ENCODE measurements at regions not wholly inside any gene's neighbourhood (a gene's known extent, or its start where the extent isn't known, plus 50 kb on each side); places are given as distances from the start of the nearest gene placed in this dataset.

- Histone ChIP-seq H3K9me2 (replicated peaks; ENCODE audit: insufficient read depth) (no peaks in the 10 kb centered on the region), H3K4me3 (no peak overlapping the region), H3K27me3 (peaks cover 7% of the 10 kb centered on the region), H2AFZ (no peak overlapping the region), H3K27ac (no peak overlapping the region), H3K4me2 (no peak overlapping the region), H4K20me1 (ENCODE audit: insufficient read depth, poor library complexity, severe bottlenecking) (no peaks in the 10 kb centered on the region), H3K79me2 (no peaks in the 10 kb centered on the region), H3K36me3 (replicated peaks; ENCODE audit: insufficient read depth, low read depth) (no peaks in the 10 kb centered on the region), H3K4me1 (ENCODE audit: insufficient read depth) (peaks cover 10% of the 10 kb centered on the region), H3K9me3 (ENCODE audit: low read depth) (no peaks in the 10 kb centered on the region)
- TF ChIP-seq, protein P1, sequence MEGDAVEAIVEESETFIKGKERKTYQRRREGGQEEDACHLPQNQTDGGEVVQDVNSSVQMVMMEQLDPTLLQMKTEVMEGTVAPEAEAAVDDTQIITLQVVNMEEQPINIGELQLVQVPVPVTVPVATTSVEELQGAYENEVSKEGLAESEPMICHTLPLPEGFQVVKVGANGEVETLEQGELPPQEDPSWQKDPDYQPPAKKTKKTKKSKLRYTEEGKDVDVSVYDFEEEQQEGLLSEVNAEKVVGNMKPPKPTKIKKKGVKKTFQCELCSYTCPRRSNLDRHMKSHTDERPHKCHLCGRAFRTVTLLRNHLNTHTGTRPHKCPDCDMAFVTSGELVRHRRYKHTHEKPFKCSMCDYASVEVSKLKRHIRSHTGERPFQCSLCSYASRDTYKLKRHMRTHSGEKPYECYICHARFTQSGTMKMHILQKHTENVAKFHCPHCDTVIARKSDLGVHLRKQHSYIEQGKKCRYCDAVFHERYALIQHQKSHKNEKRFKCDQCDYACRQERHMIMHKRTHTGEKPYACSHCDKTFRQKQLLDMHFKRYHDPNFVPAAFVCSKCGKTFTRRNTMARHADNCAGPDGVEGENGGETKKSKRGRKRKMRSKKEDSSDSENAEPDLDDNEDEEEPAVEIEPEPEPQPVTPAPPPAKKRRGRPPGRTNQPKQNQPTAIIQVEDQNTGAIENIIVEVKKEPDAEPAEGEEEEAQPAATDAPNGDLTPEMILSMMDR (IDR thresholded peaks at IDR 0.05; ENCODE audit: poor library complexity) = no peak
- no peak for TF ChIP-seq EZH2phosphoT487 (IDR thresholded peaks at IDR 0.05; ENCODE audit: low read depth, severe bottlenecking, unreplicated experiment)
- no peak for TF ChIP-seq EZH2 (IDR thresholded peaks at IDR 0.05; ENCODE audit: borderline replicate concordance)
- DNase-seq (ENCODE audit: low spot score) = no peak
- 93% methylated on average over 2 of the region's 2 CpGs for WGBS (ENCODE audit: low lambda C conversion rate, missing lambda C conversion rate)
These were observed 133.3 kb upstream of the ADRA1B start for GRCh38 chr5:159782995-159783300.

DNA sequence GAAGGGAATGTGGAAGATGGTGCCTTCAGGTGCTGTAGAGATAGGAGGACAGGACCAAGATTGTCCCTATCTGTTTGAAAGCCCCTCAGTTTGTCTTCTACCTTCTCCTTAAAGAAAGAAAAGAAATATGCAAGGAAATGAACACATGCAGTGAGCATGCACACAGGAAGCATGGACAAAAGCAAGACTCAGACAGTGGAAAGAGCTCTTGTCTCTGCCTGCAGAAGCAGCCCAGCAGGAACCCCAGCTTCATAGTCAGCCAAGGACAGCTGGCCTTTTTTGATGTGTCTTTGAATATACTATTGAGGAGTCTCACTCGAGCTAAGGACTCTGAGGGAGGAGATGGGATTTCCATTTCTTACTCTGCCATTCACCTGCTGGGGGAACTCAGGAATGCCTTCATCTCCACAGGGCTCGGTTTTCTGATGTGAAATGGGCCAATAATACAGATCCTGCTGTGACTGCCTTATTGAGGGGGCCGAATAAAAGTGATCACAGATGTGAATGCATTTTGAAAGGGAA, 132.5 kb upstream of the ADRA1B start:
- WGBS (ENCODE audit: low lambda C conversion rate, missing lambda C conversion rate) = 76% methylated on average over 3 of the region's 3 CpGs
- TF ChIP-seq EZH2phosphoT487 (IDR thresholded peaks at IDR 0.05; ENCODE audit: low read depth, severe bottlenecking, unreplicated experiment) = no peak
- TF ChIP-seq, protein P1 (IDR thresholded peaks at IDR 0.05; ENCODE audit: poor library complexity) = no peak
- TF ChIP-seq EZH2 (IDR thresholded peaks at IDR 0.05; ENCODE audit: borderline replicate concordance) = no peak
- Histone ChIP-seq H3K4me2 (no peak overlapping the region), H3K9me3 (ENCODE audit: low read depth) (no peaks in the 10 kb centered on the region), H3K36me3 (replicated peaks; ENCODE audit: insufficient read depth, low read depth) (no peaks in the 10 kb centered on the region), H3K9me2 (replicated peaks; ENCODE audit: insufficient read depth) (no peaks in the 10 kb centered on the region), H3K27ac (no peak overlapping the region), H3K27me3 (peaks cover 7% of the 10 kb centered on the region), H2AFZ (no peak overlapping the region), H4K20me1 (ENCODE audit: insufficient read depth, poor library complexity, severe bottlenecking) (no peaks in the 10 kb centered on the region), H3K4me1 (ENCODE audit: insufficient read depth) (peaks cover 16% of the 10 kb centered on the region), H3K4me3 (no peak overlapping the region), H3K79me2 (no peaks in the 10 kb centered on the region)
- DNase-seq (ENCODE audit: low spot score) = no peak

DNA sequence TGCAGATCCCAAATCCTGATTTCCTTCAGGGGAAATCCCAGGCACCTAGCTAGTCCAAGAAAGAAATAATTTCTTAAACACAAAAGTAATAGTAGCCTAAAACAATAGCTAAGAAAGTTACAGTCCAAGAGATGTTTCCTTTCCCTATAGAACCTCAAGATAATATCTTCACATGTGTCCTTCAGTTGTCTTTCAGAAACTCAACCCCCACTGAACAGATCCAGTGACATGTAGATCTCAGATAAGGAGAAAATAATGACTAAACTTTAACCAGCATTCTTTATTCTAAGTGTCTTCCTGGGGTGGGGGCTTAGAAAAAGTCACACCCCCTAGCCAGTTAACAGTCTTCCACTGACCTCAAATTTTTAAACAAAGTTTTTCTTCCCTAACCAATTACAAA, 131.3 kb upstream of the ADRA1B start:
- TF ChIP-seq EZH2 (IDR thresholded peaks at IDR 0.05; ENCODE audit: borderline replicate concordance) = no peak
- TF ChIP-seq, protein P1 (IDR thresholded peaks at IDR 0.05; ENCODE audit: poor library complexity) = no peak
- no peak for TF ChIP-seq EZH2phosphoT487 (IDR thresholded peaks at IDR 0.05; ENCODE audit: low read depth, severe bottlenecking, unreplicated experiment)
- H2AFZ ChIP-seq = no peak overlapping the region
- peaks cover 7% of the 10 kb centered on the region for H3K27me3 ChIP-seq
- H4K20me1 ChIP-seq (ENCODE audit: insufficient read depth, poor library complexity, severe bottlenecking) = no peaks in the 10 kb centered on the region
- H3K4me3 ChIP-seq = no peak overlapping the region
- H3K79me2 ChIP-seq = no peaks in the 10 kb centered on the region
- no peaks in the 10 kb centered on the region for H3K9me3 ChIP-seq (ENCODE audit: low read depth)
- no peaks in the 10 kb centered on the region for H3K36me3 ChIP-seq (replicated peaks; ENCODE audit: insufficient read depth, low read depth)
- no peak overlapping the region for H3K27ac ChIP-seq
- peaks cover 16% of the 10 kb centered on the region for H3K4me1 ChIP-seq (ENCODE audit: insufficient read depth)
- no peak for DNase-seq (ENCODE audit: low spot score)
- H3K4me2 ChIP-seq = no peak overlapping the region
- H3K9me2 ChIP-seq (replicated peaks; ENCODE audit: insufficient read depth) = no peaks in the 10 kb centered on the region

GRCh38 chr5:159785656-159786055, 130.6 kb upstream of the ADRA1B start:
- Histone ChIP-seq H3K4me2 (no peak overlapping the region), H3K4me3 (no peak overlapping the region), H3K9me2 (replicated peaks; ENCODE audit: insufficient read depth) (no peaks in the 10 kb centered on the region), H3K36me3 (replicated peaks; ENCODE audit: insufficient read depth, low read depth) (no peaks in the 10 kb centered on the region), H3K79me2 (no peaks in the 10 kb centered on the region), H3K4me1 (ENCODE audit: insufficient read depth) (peaks cover 16% of the 10 kb centered on the region), H4K20me1 (ENCODE audit: insufficient read depth, poor library complexity, severe bottlenecking) (no peaks in the 10 kb centered on the region), H3K27me3 (peaks cover 7% of the 10 kb centered on the region), H2AFZ (no peak overlapping the region), H3K27ac (no peak overlapping the region), H3K9me3 (ENCODE audit: low read depth) (no peaks in the 10 kb centered on the region)
- no peak for DNase-seq (ENCODE audit: low spot score)
- TF ChIP-seq EZH2 (IDR thresholded peaks at IDR 0.05; ENCODE audit: borderline replicate concordance) (no peak), EZH2phosphoT487 (IDR thresholded peaks at IDR 0.05; ENCODE audit: low read depth, severe bottlenecking, unreplicated experiment) (peak; percentile 38)
- TF ChIP-seq, protein P1 (IDR thresholded peaks at IDR 0.05; ENCODE audit: poor library complexity) = no peak
- WGBS (ENCODE audit: low lambda C conversion rate, missing lambda C conversion rate) = 65% methylated on average over 3 of the region's 3 CpGs

Measured in hepatocyte (in vitro differentiated cells).